ENCODE measurements at regions not wholly inside any gene's neighbourhood (a gene's known extent, or its start where the extent isn't known, plus 50 kb on each side); places are given as distances from the start of the nearest gene placed in this dataset.

DNA sequence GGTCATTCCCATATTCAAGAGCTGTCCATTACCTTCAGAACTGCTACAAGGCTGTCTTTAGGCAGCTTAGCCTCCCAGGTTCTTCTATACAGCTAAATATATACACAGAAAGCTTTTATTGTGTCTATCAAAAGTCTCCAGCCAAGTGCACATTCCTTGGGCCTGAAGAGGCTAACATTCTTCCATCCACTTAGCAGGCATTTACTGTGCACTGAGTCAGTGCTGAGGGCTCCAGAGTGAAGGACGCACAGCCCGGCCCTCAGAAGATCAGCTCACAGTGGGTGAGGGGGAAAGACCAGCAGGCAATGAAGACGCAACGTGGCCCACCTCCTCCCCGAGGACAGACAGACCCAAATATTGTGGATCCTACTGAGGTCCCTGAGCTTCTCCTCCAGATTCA lies 569.9 kb downstream of the CDH26 start:
- TF ChIP-seq POLR2A (IDR thresholded peaks at IDR 0.05; ENCODE audit: control extremely low read depth in 1 of 2, low read depth in 2 of 2, low read length in 2 of 2) (no peak), CREB1 (IDR thresholded peaks at IDR 0.05) (no peak)

Measured in H1 (cell line).